ENCODE measurements at regions not wholly inside any gene's neighbourhood (a gene's known extent, or its start where the extent isn't known, plus 50 kb on each side); places are given as distances from the start of the nearest gene placed in this dataset.

DNA sequence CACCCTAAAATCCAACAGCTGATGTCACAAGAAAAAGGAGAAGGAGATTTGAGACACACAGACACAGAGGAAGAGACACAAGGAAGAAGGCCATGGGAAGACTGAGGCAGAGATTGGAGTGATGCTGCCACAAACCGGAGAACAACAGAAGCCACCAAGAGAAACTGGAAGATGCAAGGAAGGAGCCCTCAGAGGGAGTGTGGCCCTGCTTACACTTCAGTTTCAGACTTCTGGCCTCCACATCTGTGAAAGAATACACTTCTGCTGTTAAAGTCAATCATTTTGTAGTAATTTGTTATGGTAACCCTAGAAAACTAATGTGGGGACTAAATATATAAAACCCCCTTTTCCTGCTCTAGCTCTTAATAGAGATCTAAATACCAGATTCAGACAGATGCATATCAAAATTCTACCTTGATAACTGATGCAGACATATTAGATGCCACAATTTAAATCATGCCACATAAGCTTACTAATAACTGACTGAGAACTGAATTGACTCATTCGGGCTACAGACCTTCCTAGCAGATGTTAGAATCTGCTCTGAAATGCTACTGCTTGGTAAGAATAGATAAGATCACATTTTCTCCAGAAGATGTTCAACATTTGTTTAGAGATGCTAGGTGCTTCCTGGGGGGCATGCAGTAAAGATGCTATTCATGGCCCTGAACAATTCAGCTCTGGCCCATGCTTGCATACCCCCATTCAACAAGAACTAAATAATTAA, 113.1 kb upstream of the CCND2 start:
- Mint-ChIP-seq H3K27me3 (no peaks in the 10 kb centered on the region), H3K36me3 (no peaks in the 10 kb centered on the region), H3K4me1 (peaks cover 12 to 23% (median 23%) of the 10 kb centered on the region in 3 donors), H3K4me3 (no peak overlapping the region), H3K27ac (peak overlapping the region in 1 of 8 donors; percentile 77), H3K9me3 (no peaks in the 10 kb centered on the region)
- peaks cover 16% of the 10 kb centered on the region for H3K4me1 ChIP-seq (ENCODE audit: insufficient read depth, low read length)
- CTCF ChIA-PET: interaction anchor here (1.7 kb wide), 1 partner anchor 108 kb away, joined by 5 read pairs; no protein-coding TSS in a partner anchor
- POLR2A ChIA-PET: no interaction called here
- no peak overlapping the region for H3K4me3 ChIP-seq (ENCODE audit: low read length)
- no peaks in the 10 kb centered on the region for H3K9me3 ChIP-seq (ENCODE audit: low read length)
- no peak for DNase-seq
- no peak overlapping the region for H3K27ac ChIP-seq (ENCODE audit: low read depth, low read length)
- H3K27me3 ChIP-seq (ENCODE audit: insufficient read depth, low read length, poor library complexity, severe bottlenecking): no peaks in the 10 kb centered on the region
- H3K36me3 ChIP-seq (ENCODE audit: insufficient read depth, low read length): no peaks in the 10 kb centered on the region

DNA sequence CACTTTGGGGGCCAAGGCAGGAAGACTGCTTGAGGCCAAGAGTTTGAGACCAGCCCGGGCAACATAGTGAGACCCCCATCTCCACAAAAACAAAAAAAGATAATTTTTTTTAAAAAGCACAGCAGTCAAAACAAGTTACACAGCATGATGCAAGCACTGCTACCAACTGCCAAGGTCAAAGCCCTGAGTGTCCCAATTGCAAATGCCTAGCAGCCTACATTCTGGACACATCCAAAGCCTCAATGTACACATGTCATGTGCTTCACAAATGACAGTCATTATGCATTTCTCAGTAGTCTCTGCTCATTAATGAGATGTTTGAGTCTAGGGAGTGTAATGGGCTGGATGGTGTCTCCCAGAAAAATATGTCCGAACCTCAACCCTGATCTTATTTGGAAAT, 113.7 kb upstream of the CCND2 start:
- no peaks in the 10 kb centered on the region for H3K36me3 ChIP-seq (ENCODE audit: insufficient read depth, low read length)
- ChIA-PET POLR2A (no interaction called here), CTCF (no interaction called here)
- peaks cover 12 to 22% (median 22%) of the 10 kb centered on the region in 3 donors for H3K4me1 Mint-ChIP-seq
- H3K27ac ChIP-seq (ENCODE audit: low read depth, low read length): no peak overlapping the region
- no peaks in the 10 kb centered on the region for H3K9me3 Mint-ChIP-seq
- H3K27ac Mint-ChIP-seq: no peak overlapping the region
- peaks cover 16% of the 10 kb centered on the region for H3K4me1 ChIP-seq (ENCODE audit: insufficient read depth, low read length)
- DNase-seq: no peak
- no peaks in the 10 kb centered on the region for H3K27me3 Mint-ChIP-seq
- no peaks in the 10 kb centered on the region for H3K36me3 Mint-ChIP-seq
- H3K9me3 ChIP-seq (ENCODE audit: low read length): no peaks in the 10 kb centered on the region
- no peak overlapping the region for H3K4me3 ChIP-seq (ENCODE audit: low read length)
- H3K4me3 Mint-ChIP-seq: no peak overlapping the region
- no peaks in the 10 kb centered on the region for H3K27me3 ChIP-seq (ENCODE audit: insufficient read depth, low read length, poor library complexity, severe bottlenecking)

DNA sequence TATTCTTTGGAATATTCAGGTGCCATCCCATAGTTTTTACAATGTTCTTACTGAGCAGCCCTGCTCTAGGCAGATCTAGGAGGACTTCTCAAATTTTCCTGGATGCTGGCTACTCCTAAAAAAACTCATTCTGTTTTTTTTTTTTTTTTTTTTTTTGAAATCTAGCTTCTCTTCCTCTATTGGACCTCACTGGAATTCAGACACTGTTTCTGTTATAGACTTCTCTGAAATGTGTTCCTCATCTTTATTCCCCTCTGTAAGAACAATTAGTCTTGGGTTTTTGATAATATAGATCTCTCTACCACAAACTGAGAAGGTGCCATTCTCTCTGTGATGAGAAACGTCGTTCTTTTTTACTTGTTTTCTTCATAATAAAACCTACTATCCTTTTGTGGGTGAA, 115.3 kb upstream of the CCND2 start:
- H3K27ac Mint-ChIP-seq: no peak overlapping the region
- no peak overlapping the region for H3K27ac ChIP-seq (ENCODE audit: low read depth, low read length)
- no peaks in the 10 kb centered on the region for H3K27me3 ChIP-seq (ENCODE audit: insufficient read depth, low read length, poor library complexity, severe bottlenecking)
- peaks cover 23 to 35% (median 29%) of the 10 kb centered on the region in 3 donors for H3K4me1 Mint-ChIP-seq
- no peak overlapping the region for H3K4me3 Mint-ChIP-seq
- no peaks in the 10 kb centered on the region for H3K9me3 Mint-ChIP-seq
- CTCF ChIA-PET: no interaction called here
- no peaks in the 10 kb centered on the region for H3K9me3 ChIP-seq (ENCODE audit: low read length)
- no peaks in the 10 kb centered on the region for H3K27me3 Mint-ChIP-seq
- no peak for DNase-seq
- no peaks in the 10 kb centered on the region for H3K36me3 ChIP-seq (ENCODE audit: insufficient read depth, low read length)
- peaks cover 27% of the 10 kb centered on the region for H3K4me1 ChIP-seq (ENCODE audit: insufficient read depth, low read length)
- H3K36me3 Mint-ChIP-seq: no peaks in the 10 kb centered on the region
- no peak overlapping the region for H3K4me3 ChIP-seq (ENCODE audit: low read length)
- POLR2A ChIA-PET: no interaction called here

DNA sequence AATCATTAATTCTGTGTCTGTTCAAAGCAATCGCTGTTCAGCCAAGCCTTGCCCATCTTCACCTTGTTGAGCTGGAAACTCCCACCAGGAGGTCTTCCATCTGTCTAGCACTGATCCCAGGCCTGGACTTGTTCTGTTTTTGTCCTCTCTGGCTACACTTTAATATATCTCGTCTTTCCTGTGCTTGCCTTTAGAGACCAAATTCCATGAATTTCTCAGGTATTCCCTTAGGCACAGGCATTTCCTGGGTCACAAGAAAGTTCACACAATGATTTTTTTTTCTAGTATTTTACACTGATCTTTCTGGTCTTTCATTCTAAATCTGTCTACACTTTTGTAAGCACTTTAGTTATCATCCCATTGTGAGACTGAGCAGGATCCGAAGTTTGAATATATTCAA, 116.4 kb upstream of the CCND2 start:
- Histone ChIP-seq H3K4me1 (ENCODE audit: insufficient read depth, low read length) (peaks cover 39% of the 10 kb centered on the region), H3K27ac (ENCODE audit: low read depth, low read length) (no peak overlapping the region), H3K4me3 (ENCODE audit: low read length) (no peak overlapping the region), H3K9me3 (ENCODE audit: low read length) (no peaks in the 10 kb centered on the region), H3K27me3 (ENCODE audit: insufficient read depth, low read length, poor library complexity, severe bottlenecking) (no peaks in the 10 kb centered on the region), H3K36me3 (ENCODE audit: insufficient read depth, low read length) (no peaks in the 10 kb centered on the region)
- ChIA-PET POLR2A (interaction anchor here (0.6 kb wide), 1 partner anchor 46 kb away, joined by 5 read pairs; no protein-coding TSS in a partner anchor), CTCF (no interaction called here)
- Mint-ChIP-seq H3K9me3 (no peaks in the 10 kb centered on the region), H3K36me3 (no peaks in the 10 kb centered on the region), H3K27me3 (no peaks in the 10 kb centered on the region), H3K4me3 (peak overlapping the region in 1 of 7 donors; percentile 34), H3K27ac (no peak overlapping the region), H3K4me1 (peaks cover 35 to 47% (median 41%) of the 10 kb centered on the region in 3 donors)
- DNase-seq: no peak

DNA sequence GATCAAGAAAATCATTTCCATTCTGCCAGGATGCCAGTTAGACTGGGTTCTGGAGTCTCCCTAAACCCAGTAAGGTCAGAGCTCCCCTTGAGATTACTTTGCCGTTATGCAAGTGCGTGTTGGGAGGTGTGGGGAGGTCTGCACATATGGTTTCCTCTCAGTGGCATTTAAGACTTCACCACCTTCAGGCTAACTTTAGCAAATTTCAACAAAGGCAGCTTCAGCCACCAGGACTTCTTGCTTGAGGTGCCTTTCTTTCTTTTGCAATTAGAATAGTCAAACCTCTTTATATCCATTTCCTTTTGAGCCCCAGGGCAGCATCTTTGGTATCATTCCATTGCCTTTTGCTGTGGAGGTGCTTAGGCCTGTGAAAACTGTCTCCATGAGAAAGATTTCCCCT, 117.2 kb upstream of the CCND2 start:
- no peaks in the 10 kb centered on the region for H3K36me3 Mint-ChIP-seq
- H3K36me3 ChIP-seq (ENCODE audit: insufficient read depth, low read length): no peaks in the 10 kb centered on the region
- peak overlapping the region in 1 of 8 donors; percentile 10 for H3K27ac Mint-ChIP-seq
- H3K4me3 Mint-ChIP-seq: no peak overlapping the region
- H3K4me1 ChIP-seq (ENCODE audit: insufficient read depth, low read length): peaks cover 46% of the 10 kb centered on the region
- no peak overlapping the region for H3K27ac ChIP-seq (ENCODE audit: low read depth, low read length)
- H3K27me3 Mint-ChIP-seq: no peaks in the 10 kb centered on the region
- H3K4me1 Mint-ChIP-seq: peaks cover 36 to 55% (median 47%) of the 10 kb centered on the region in 3 donors
- H3K9me3 ChIP-seq (ENCODE audit: low read length): no peaks in the 10 kb centered on the region
- ChIA-PET CTCF (no interaction called here), POLR2A (no interaction called here)
- no peak overlapping the region for H3K4me3 ChIP-seq (ENCODE audit: low read length)
- no peaks in the 10 kb centered on the region for H3K27me3 ChIP-seq (ENCODE audit: insufficient read depth, low read length, poor library complexity, severe bottlenecking)
- DNase-seq: no peak
- no peaks in the 10 kb centered on the region for H3K9me3 Mint-ChIP-seq

DNA sequence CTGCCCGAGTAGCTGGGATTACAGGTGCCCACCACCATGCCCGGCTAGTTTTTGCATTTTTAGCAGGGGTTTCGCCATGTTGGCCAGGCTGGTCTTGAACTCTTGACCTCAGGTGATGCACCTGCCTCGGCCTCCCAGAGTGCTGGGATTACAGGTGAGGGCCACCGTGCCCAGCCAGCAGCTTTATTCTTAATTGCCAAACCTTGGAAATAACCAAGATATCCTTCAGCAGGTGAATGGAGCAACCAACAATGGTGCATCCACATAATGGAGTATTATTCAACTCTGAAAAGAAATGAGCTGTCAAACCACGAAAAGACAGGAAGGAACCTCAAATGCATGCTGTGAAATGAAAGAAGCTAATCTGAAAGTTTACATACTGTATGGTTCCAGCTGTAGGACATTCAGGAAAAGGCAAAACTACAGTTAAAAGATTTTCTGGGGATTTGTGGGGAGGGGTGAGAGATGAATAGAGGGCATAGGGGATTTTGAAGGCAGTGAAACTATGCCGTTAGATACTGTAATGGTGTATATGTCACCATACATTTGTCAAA, 118.8 kb upstream of the CCND2 start:
- no peak overlapping the region for H3K4me3 ChIP-seq (ENCODE audit: low read length)
- DNase-seq: no peak
- no peaks in the 10 kb centered on the region for H3K36me3 ChIP-seq (ENCODE audit: insufficient read depth, low read length)
- H3K4me1 ChIP-seq (ENCODE audit: insufficient read depth, low read length): peaks cover 46% of the 10 kb centered on the region
- Mint-ChIP-seq H3K4me3 (peak overlapping the region in 4 of 7 donors; percentile 15 to 52 (median 28)), H3K27me3 (no peaks in the 10 kb centered on the region), H3K27ac (peak overlapping the region in 5 of 8 donors; percentile 0 to 51 (median 4)), H3K4me1 (peaks cover 36 to 59% (median 47%) of the 10 kb centered on the region in 3 donors), H3K9me3 (no peaks in the 10 kb centered on the region), H3K36me3 (no peaks in the 10 kb centered on the region)
- no peaks in the 10 kb centered on the region for H3K27me3 ChIP-seq (ENCODE audit: insufficient read depth, low read length, poor library complexity, severe bottlenecking)
- POLR2A ChIA-PET: interaction anchor here (0.6 kb wide), 1 partner anchor 9 kb away, joined by 3 read pairs; no protein-coding TSS in a partner anchor
- CTCF ChIA-PET: interaction anchor here (0.7 to 3.2 kb wide), 4 partner anchors 9 to 188 kb away, joined by 3 to 21 read pairs (median 4); no protein-coding TSS in a partner anchor
- H3K27ac ChIP-seq (ENCODE audit: low read depth, low read length): no peak overlapping the region
- no peaks in the 10 kb centered on the region for H3K9me3 ChIP-seq (ENCODE audit: low read length)

DNA sequence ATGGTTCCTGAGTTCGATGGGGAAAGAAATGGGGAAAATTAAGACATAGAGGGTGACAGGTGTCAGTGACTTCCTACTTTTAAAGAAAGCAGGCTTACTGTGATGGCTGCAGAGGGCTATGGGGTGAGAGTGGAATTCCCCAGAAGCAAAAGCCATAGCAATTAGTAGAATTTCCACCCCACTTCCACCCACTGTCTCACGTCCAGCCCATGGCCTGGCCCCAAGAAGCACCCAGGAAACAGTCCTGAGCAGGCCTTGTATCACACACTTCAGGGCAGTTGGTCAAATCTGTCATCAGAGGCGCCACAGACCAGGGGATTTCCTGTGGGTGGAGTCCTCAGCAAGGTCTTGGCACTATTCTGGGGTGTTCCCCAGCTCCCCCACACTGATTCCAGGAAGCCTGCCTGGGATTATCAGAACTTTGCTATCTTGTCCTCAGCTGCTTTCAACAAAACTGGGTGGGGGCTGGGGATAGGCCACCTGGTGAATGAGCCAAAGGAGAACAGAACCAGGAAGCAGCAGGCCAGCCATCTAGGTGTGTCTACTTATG, 120.1 kb upstream of the CCND2 start:
- peak in 3 of 5 donors; percentile 30 to 66 (median 34) for DNase-seq
- Mint-ChIP-seq H3K4me1 (peaks cover 39 to 67% (median 53%) of the 10 kb centered on the region in 3 donors), H3K36me3 (no peaks in the 10 kb centered on the region), H3K27me3 (no peaks in the 10 kb centered on the region), H3K27ac (peak overlapping the region; percentile 79 to 96 (median 90)), H3K4me3 (peak overlapping the region in 6 of 7 donors; percentile 29 to 74 (median 54)), H3K9me3 (no peaks in the 10 kb centered on the region)
- Histone ChIP-seq H3K36me3 (ENCODE audit: insufficient read depth, low read length) (no peaks in the 10 kb centered on the region), H3K4me3 (ENCODE audit: low read length) (peak overlapping the region; percentile 11), H3K9me3 (ENCODE audit: low read length) (no peaks in the 10 kb centered on the region), H3K27me3 (ENCODE audit: insufficient read depth, low read length, poor library complexity, severe bottlenecking) (no peaks in the 10 kb centered on the region), H3K27ac (ENCODE audit: low read depth, low read length) (peak overlapping the region; percentile 13), H3K4me1 (ENCODE audit: insufficient read depth, low read length) (peaks cover 47% of the 10 kb centered on the region)
- POLR2A ChIA-PET: interaction anchor here (0.6 kb wide), 1 partner anchor 120 kb away, joined by 3 read pairs; no protein-coding TSS in a partner anchor
- CTCF ChIA-PET: interaction anchor here (3.2 kb wide), 1 partner anchor 10 kb away, joined by 21 read pairs; no protein-coding TSS in a partner anchor

All from CD8-positive, alpha-beta memory T cell (primary cell).